ENCODE measurements at regions not wholly inside any gene's neighbourhood (a gene's known extent, or its start where the extent isn't known, plus 50 kb on each side); places are given as distances from the start of the nearest gene placed in this dataset.
A peak's percentile ranks its signal among the peaks of the same experiment; 100 is the strongest.

DNA sequence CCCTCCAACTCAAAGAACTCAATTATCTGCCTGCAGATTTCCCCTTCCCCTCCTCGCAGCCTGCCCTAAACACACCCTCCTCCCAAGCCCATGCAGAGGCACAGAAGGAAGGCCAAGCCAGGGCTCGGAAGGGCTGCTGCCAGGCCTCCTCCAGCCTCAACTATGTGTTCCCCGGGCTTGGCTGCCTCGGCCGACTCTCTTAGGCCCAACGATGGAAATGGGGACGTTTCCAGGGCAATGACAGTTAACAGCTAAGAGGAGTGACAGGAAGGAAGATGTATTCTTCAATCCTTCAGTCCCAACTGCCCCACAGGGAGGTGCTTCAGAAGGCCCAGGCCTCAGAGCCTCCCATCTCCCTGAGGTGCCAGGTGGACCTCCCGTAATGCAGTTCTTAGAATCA lies 104.0 kb upstream of the AKIP1 start:
- DNase-seq (ENCODE audit: extremely low read depth, low read depth) = no peak
- TF ChIP-seq, protein P1, sequence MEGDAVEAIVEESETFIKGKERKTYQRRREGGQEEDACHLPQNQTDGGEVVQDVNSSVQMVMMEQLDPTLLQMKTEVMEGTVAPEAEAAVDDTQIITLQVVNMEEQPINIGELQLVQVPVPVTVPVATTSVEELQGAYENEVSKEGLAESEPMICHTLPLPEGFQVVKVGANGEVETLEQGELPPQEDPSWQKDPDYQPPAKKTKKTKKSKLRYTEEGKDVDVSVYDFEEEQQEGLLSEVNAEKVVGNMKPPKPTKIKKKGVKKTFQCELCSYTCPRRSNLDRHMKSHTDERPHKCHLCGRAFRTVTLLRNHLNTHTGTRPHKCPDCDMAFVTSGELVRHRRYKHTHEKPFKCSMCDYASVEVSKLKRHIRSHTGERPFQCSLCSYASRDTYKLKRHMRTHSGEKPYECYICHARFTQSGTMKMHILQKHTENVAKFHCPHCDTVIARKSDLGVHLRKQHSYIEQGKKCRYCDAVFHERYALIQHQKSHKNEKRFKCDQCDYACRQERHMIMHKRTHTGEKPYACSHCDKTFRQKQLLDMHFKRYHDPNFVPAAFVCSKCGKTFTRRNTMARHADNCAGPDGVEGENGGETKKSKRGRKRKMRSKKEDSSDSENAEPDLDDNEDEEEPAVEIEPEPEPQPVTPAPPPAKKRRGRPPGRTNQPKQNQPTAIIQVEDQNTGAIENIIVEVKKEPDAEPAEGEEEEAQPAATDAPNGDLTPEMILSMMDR (IDR thresholded peaks at IDR 0.05; ENCODE audit: low read depth, low read length) = no peak

GRCh38 chr11:8807544-8808225 lies 103.3 kb upstream of the AKIP1 start:
- DNase-seq (ENCODE audit: extremely low read depth, low read depth) = peak; percentile 40

GRCh38 chr11:8808226-8808585 lies 102.8 kb upstream of the AKIP1 start:
- DNase-seq (ENCODE audit: extremely low read depth, low read depth) = no peak
- TF ChIP-seq, protein P1 (IDR thresholded peaks at IDR 0.05; ENCODE audit: low read depth, low read length) = no peak

More at GRCh38 chr11:8807544-8808225, 103.3 kb upstream of the AKIP1 start:
- TF ChIP-seq, protein P1 (IDR thresholded peaks at IDR 0.05; ENCODE audit: low read depth, low read length) = no peak

- DNase-seq (ENCODE audit: extremely low read depth, low read depth) = no peak
- TF ChIP-seq, protein P1 (IDR thresholded peaks at IDR 0.05; ENCODE audit: low read depth, low read length) = no peak
These were observed 101.6 kb upstream of the AKIP1 start for GRCh38 chr11:8809241-8809938.

DNA sequence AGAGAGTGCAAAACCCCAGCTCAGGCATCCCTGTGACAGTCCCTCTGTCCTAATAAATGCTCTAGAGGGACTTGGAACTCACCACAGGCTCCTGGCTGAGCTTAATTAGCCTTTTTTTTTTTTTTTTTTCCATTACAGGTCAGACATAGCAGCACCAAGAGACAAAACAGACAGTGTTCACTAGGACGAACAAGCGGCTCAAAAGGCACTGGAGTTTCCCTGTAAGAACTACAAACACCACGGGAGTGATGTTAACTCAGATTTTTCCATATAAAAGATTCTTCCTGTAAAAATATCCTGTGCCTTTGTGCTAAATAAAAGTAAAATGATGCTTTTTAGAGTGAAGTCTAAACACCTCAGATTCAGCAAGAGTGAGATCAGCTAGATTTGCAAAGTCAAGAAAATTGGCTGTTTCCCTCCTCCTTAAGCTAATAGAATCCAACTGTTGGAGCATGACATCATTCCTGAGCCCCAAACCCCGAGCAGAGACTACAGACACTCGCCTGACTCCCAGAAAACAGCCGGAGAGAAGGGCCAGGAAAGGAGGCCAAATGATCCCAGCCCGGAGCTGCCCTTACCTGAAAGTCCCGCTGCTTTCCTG lies 101.0 kb upstream of the AKIP1 start:
- DNase-seq (ENCODE audit: extremely low read depth, low read depth) = no peak
- TF ChIP-seq, protein P1 (IDR thresholded peaks at IDR 0.05; ENCODE audit: low read depth, low read length) = no peak

DNA sequence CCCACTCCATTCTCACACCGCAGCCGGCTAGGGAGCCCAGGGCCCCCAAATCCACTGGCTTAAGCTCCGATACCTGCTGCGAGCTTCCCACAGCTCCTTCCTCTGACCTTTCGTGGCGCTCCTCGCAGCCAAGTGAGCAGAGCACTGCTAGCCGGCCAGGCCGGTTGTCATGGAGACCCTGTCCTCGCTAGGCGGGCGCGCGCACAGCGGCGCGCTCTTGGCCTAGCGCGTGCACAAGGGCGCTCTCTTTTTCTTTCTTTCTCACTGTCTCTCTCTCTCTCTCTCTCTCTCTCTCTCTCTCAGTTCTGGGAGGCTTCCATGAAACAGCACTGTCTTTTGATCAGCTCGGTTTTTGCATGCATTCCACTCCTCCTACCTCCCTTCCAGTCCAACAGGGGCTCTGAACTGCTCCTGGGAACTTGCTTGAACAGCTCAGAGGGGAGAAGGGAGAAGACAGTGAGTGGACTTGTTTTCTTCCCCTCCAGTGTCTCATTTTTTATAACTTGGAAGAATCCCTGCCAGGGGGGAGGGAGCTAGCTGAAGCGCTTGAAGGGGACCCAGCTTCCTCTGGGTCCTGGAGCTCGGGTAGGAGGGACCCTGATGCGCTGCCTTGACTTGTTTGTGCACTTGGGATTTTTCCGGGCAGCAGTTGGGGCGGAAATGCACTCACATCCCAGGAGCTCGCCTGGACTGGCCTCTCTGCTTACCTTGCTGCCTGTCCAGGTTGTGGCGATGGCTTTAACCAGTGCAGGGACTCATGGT lies 100.3 kb upstream of the AKIP1 start:
- TF ChIP-seq, protein P1 (IDR thresholded peaks at IDR 0.05; ENCODE audit: low read depth, low read length) = no peak
- DNase-seq (ENCODE audit: extremely low read depth, low read depth) = peak; percentile 71

Data from AG09319 (cell line).